Naive thymus-derived CD4-positive, alpha-beta T cell (primary cell): ENCODE measurements at regions not wholly inside any gene's neighbourhood (a gene's known extent, or its start where the extent isn't known, plus 50 kb on each side); places are given as distances from the start of the nearest gene placed in this dataset.

Source experiments
- ATAC-seq: fragments of 150-1000 bp; cut with Tn5 transposase; 2 replicates; pipeline ENCODE4 v1.10.0; 2021; ENCODE audit warnings: mild to moderate bottlenecking, moderate library complexity
- CTCF ChIA-PET: fragments of 350-600 bp; sonication (Branson Sonifier 250); formaldehyde crosslinking; loops from one replicate; lab custom pipeline; 2021; ENCODE audit warnings: antibody characterized with exemption; lab: Charles Lee
- POLR2A ChIA-PET: fragments of 350-600 bp; sonication (Branson Sonifier 250); formaldehyde crosslinking; loops from one replicate; lab custom pipeline; 2021; ENCODE audit warnings: antibody characterized with exemption, inconsistent platforms; lab: Charles Lee
- DNase-seq, 9 donors: peaks; one replicate each; pipeline versions ENCODE4 v3.0.0 to v3.0.0-alpha.2; 2020 to 2022; ENCODE audit warnings: mixed read lengths in 1 of 9
- H3K27ac ChIP-seq: one replicate; pipeline ENCODE4 v1.7.0; 2013; ENCODE audit warnings: mild to moderate bottlenecking, low read depth, low read length, moderate library complexity
- H3K27me3 ChIP-seq, 2 donors: one replicate each; pipeline ENCODE4 v1.7.0; 2013; ENCODE audit warnings: low read length in 2 of 2, mild to moderate bottlenecking in 2 of 2, moderate library complexity in 2 of 2; ENCODE audit not compliant: control insufficient read depth in 2 of 2, insufficient read depth in 2 of 2
- H3K36me3 ChIP-seq, 3 experiments: 1 replicate in 2 of 3; 2 replicates in 1 of 3; pipeline ENCODE4 v1.7.0; 2013; ENCODE audit warnings: low read length in 3 of 3, mild to moderate bottlenecking in 3 of 3, moderate library complexity in 1 of 3; ENCODE audit not compliant: insufficient read depth in 3 of 3, control insufficient read depth in 2 of 3
- H3K4me1 ChIP-seq, 2 donors: one replicate each; pipeline ENCODE4 v1.7.0; 2013; ENCODE audit warnings: low read length in 2 of 2, mild to moderate bottlenecking in 2 of 2, moderate library complexity in 1 of 2; ENCODE audit not compliant: control insufficient read depth in 2 of 2, insufficient read depth in 2 of 2
- H3K4me3 ChIP-seq: 2 replicates; pipeline ENCODE4 v1.7.0; 2013; ENCODE audit warnings: mild to moderate bottlenecking, low read length
- H3K9me3 ChIP-seq, 3 experiments: 1 replicate in 2 of 3; 2 replicates in 1 of 3; pipeline ENCODE4 v1.7.0; 2013; ENCODE audit warnings: low read length in 3 of 3; ENCODE audit not compliant: control insufficient read depth in 2 of 3
- H3K27ac Mint-ChIP-seq, 9 donors: one replicate each; pipeline ENCODE4 v1.8.0; 2020 to 2022; ENCODE audit warnings: mixed read lengths in 9 of 9, mild to moderate bottlenecking in 8 of 9, moderate library complexity in 5 of 9, inconsistent platforms in 2 of 9
- H3K27me3 Mint-ChIP-seq, 5 donors: one replicate each; pipeline ENCODE4 v1.8.0; 2021 to 2022; ENCODE audit warnings: mixed read lengths in 5 of 5, mild to moderate bottlenecking in 1 of 5
- H3K36me3 Mint-ChIP-seq, 5 donors: one replicate each; pipeline ENCODE4 v1.8.0; 2020 to 2022; ENCODE audit warnings: mixed read lengths in 5 of 5, mild to moderate bottlenecking in 3 of 5, inconsistent platforms in 1 of 5
- H3K4me1 Mint-ChIP-seq, 7 donors: one replicate each; pipeline ENCODE4 v1.8.0; 2020 to 2022; ENCODE audit warnings: mixed read lengths in 7 of 7, mild to moderate bottlenecking in 3 of 7, inconsistent platforms in 1 of 7
- H3K4me3 Mint-ChIP-seq, 10 donors: one replicate each; pipeline ENCODE4 v1.8.0; 2020 to 2022; ENCODE audit warnings: mild to moderate bottlenecking in 10 of 10, mixed read lengths in 10 of 10, moderate library complexity in 6 of 10, inconsistent platforms in 2 of 10
- H3K9me3 Mint-ChIP-seq, 11 donors: one replicate each; pipeline ENCODE4 v1.8.0; 2020 to 2022; ENCODE audit warnings: mixed read lengths in 11 of 11, mild to moderate bottlenecking in 4 of 11, inconsistent platforms in 1 of 11, moderate library complexity in 1 of 11
- intact Hi-C, 2 donors: fragments of 100-400 bp; cut with micrococcal nuclease; formaldehyde crosslinking; loops; one replicate each; pipeline ENCODE4 v1.15.1; 2023

- H3K36me3 Mint-ChIP-seq: peaks cover 0 to 3% (median 0%) of the 10 kb centered on the region in 5 donors
- H3K4me1 Mint-ChIP-seq: peaks cover 6 to 23% (median 14%) of the 10 kb centered on the region in 7 donors
- peaks cover 0 to 3% of the 10 kb centered on the region in 2 donors for H3K4me1 ChIP-seq
- H3K27ac Mint-ChIP-seq: no peak overlapping the region
- H3K27me3 ChIP-seq: no peaks in the 10 kb centered on the region
- H3K4me3 Mint-ChIP-seq: no peak overlapping the region
- H3K9me3 Mint-ChIP-seq: peaks cover 0 to 8% (median 0%) of the 10 kb centered on the region in 11 donors
- intact Hi-C loops: no loop called here
- no peak overlapping the region for H3K4me3 ChIP-seq
- no peaks in the 10 kb centered on the region for H3K36me3 ChIP-seq
- no peaks in the 10 kb centered on the region for H3K9me3 ChIP-seq
- CTCF ChIA-PET: interaction anchor here (0.6 kb wide), 1 partner anchor 46 kb away, joined by 4 read pairs; no protein-coding TSS in a partner anchor
- POLR2A ChIA-PET: interaction anchor here (1.0 kb wide), 1 partner anchor 615 kb away, joined by 3 read pairs; no protein-coding TSS in a partner anchor
- H3K27ac ChIP-seq: no peak overlapping the region
- ATAC-seq: no peak
- DNase-seq: no peak
- no peaks in the 10 kb centered on the region for H3K27me3 Mint-ChIP-seq
These were observed 659.4 kb downstream of the BCL11B start for GRCh38 chr14:98612434-98613200.

DNA sequence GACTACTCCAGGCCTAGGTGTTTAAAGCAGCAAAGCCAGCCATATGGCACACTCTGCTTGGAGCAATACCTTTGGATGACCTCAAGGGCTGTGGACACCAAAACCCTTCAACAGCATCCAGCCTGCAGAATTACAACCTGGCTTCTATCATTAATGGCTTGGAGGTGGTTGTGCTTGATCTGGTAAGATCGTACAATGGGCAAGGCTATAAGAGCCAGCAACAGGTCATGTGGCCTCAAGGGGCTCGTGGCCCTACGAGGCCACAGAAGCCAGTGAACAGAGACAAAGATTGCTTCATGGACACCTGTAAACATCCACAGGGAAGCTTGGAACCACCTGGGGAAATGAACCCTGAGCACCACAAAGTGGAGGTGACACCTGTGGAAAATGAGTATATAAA lies 657.3 kb downstream of the BCL11B start:
- DNase-seq: no peak
- no peaks in the 10 kb centered on the region for H3K36me3 ChIP-seq
- H3K9me3 ChIP-seq: no peaks in the 10 kb centered on the region
- Mint-ChIP-seq H3K27me3 (no peaks in the 10 kb centered on the region), H3K4me1 (peaks cover 0 to 7% (median under 1%) of the 10 kb centered on the region in 7 donors), H3K4me3 (no peak overlapping the region), H3K9me3 (peaks cover 0 to 12% (median 3%) of the 10 kb centered on the region in 11 donors), H3K36me3 (peaks cover 0 to 3% (median 0%) of the 10 kb centered on the region in 5 donors), H3K27ac (no peak overlapping the region)
- ChIA-PET POLR2A (no interaction called here), CTCF (no interaction called here)
- no peak overlapping the region for H3K4me3 ChIP-seq
- intact Hi-C loops: no loop called here
- no peaks in the 10 kb centered on the region for H3K4me1 ChIP-seq
- no peaks in the 10 kb centered on the region for H3K27me3 ChIP-seq
- H3K27ac ChIP-seq: no peak overlapping the region
- ATAC-seq: no peak

GRCh38 chr14:98622208-98623051 lies 649.6 kb downstream of the BCL11B start:
- Mint-ChIP-seq H3K4me1 (no peaks in the 10 kb centered on the region), H3K4me3 (no peak overlapping the region), H3K36me3 (peaks cover 0 to 6% (median 3%) of the 10 kb centered on the region in 5 donors), H3K27ac (no peak overlapping the region), H3K9me3 (peaks cover 3 to 42% (median 9%) of the 10 kb centered on the region in 11 donors), H3K27me3 (no peaks in the 10 kb centered on the region)
- ChIA-PET CTCF (no interaction called here), POLR2A (no interaction called here)
- Histone ChIP-seq H3K36me3 (no peaks in the 10 kb centered on the region), H3K4me3 (no peak overlapping the region), H3K27ac (no peak overlapping the region), H3K4me1 (no peaks in the 10 kb centered on the region), H3K27me3 (no peaks in the 10 kb centered on the region), H3K9me3 (no peaks in the 10 kb centered on the region)
- DNase-seq: no peak
- no peak for ATAC-seq
- intact Hi-C loops: no loop called here

- Mint-ChIP-seq H3K9me3 (peaks cover 3 to 48% (median 11%) of the 10 kb centered on the region in 11 donors), H3K4me1 (no peaks in the 10 kb centered on the region), H3K36me3 (peaks cover 0 to 11% (median 4%) of the 10 kb centered on the region in 5 donors), H3K27ac (peak overlapping the region in 1 of 9 donors; percentile 58), H3K4me3 (no peak overlapping the region), H3K27me3 (no peaks in the 10 kb centered on the region)
- no peak for DNase-seq
- peaks cover 0 to 7% (median 0%) of the 10 kb centered on the region in 3 experiments for H3K9me3 ChIP-seq
- ChIA-PET CTCF (no interaction called here), POLR2A (no interaction called here)
- H3K4me3 ChIP-seq: no peak overlapping the region
- H3K27me3 ChIP-seq: no peaks in the 10 kb centered on the region
- no peak overlapping the region for H3K27ac ChIP-seq
- no peaks in the 10 kb centered on the region for H3K4me1 ChIP-seq
- no peaks in the 10 kb centered on the region for H3K36me3 ChIP-seq
- intact Hi-C loops: no loop called here
- ATAC-seq: no peak
These were observed 648.1 kb downstream of the BCL11B start for GRCh38 chr14:98623788-98624415.

DNA sequence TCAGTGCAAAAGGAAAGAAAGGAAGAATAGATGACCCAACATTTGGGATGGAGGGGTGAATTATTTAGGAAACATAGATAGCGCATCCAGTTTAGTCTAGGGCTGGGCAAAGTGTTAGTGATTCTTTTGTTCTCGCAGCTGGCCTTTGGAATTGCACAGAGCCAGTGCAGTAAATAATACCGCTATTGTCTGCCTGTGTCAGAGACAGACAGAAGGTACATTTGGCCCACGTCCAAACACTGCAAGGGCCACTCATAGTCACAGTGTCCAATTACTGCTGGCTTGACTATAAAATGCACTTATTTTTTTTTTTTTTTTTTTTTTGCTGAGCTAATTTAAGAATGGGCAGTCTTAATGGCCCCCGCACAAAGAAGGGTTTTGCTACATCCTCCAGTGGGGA lies 638.6 kb downstream of the BCL11B start:
- ATAC-seq (no peak), DNase-seq (no peak)
- ChIA-PET POLR2A (interaction anchor here (0.7 kb wide), 1 partner anchor 260 kb away, joined by 3 read pairs; no protein-coding TSS in a partner anchor), CTCF (no interaction called here)
- H3K27me3 ChIP-seq: no peaks in the 10 kb centered on the region
- peaks cover 0 to 5% (median 0%) of the 10 kb centered on the region in 11 donors for H3K9me3 Mint-ChIP-seq
- peaks cover 0 to 6% (median 0%) of the 10 kb centered on the region in 5 donors for H3K36me3 Mint-ChIP-seq
- H3K27ac Mint-ChIP-seq: peak overlapping the region in 1 of 9 donors; percentile 68
- H3K4me3 ChIP-seq: no peak overlapping the region
- no peak overlapping the region for H3K27ac ChIP-seq
- H3K4me3 Mint-ChIP-seq: no peak overlapping the region
- intact Hi-C loops: no loop called here
- peaks cover 0 to 4% (median 0%) of the 10 kb centered on the region in 7 donors for H3K4me1 Mint-ChIP-seq
- no peaks in the 10 kb centered on the region for H3K27me3 Mint-ChIP-seq
- no peaks in the 10 kb centered on the region for H3K4me1 ChIP-seq
- no peaks in the 10 kb centered on the region for H3K36me3 ChIP-seq
- H3K9me3 ChIP-seq: no peaks in the 10 kb centered on the region

GRCh38 chr14:98634043-98634820 lies 637.8 kb downstream of the BCL11B start:
- H3K36me3 ChIP-seq: no peaks in the 10 kb centered on the region
- no peaks in the 10 kb centered on the region for H3K27me3 ChIP-seq
- no peaks in the 10 kb centered on the region for H3K27me3 Mint-ChIP-seq
- ATAC-seq: no peak
- no peak overlapping the region for H3K4me3 Mint-ChIP-seq
- no peak overlapping the region for H3K27ac Mint-ChIP-seq
- peaks cover 0 to 4% (median 0%) of the 10 kb centered on the region in 7 donors for H3K4me1 Mint-ChIP-seq
- ChIA-PET POLR2A (no interaction called here), CTCF (no interaction called here)
- H3K36me3 Mint-ChIP-seq: peaks cover 0 to 2% (median 0%) of the 10 kb centered on the region in 5 donors
- no peaks in the 10 kb centered on the region for H3K9me3 ChIP-seq
- H3K4me1 ChIP-seq: no peaks in the 10 kb centered on the region
- DNase-seq: no peak
- intact Hi-C loops: no loop called here
- H3K4me3 ChIP-seq: no peak overlapping the region
- H3K9me3 Mint-ChIP-seq: peaks cover 0 to 5% (median 0%) of the 10 kb centered on the region in 11 donors
- no peak overlapping the region for H3K27ac ChIP-seq
